Left lung (tissue), 4 donors: ENCODE measurements at regions not wholly inside any gene's neighbourhood (a gene's known extent, or its start where the extent isn't known, plus 50 kb on each side); places are given as distances from the start of the nearest gene placed in this dataset.

Experiments
- ATAC-seq: fragments of 200-7000 bp; cut with Tn5 transposase; one replicate; pipeline ENCODE4 v1.9.1; 2020; ENCODE audit warnings: moderate library complexity
- DNase-seq, 4 donors: peaks; one replicate each; pipeline ENCODE4 v3.0.0-alpha.2; 2013 to 2020
- H3K27ac ChIP-seq, 2 donors: fragments of 200-600 bp; sonication (generic) in 1 of 2; one replicate each; pipeline versions ENCODE4 v1.5.0 to v1.8.0; 2020 to 2021
- H3K27me3 ChIP-seq, 2 donors: fragments of 200-600 bp; sonication (generic) in 1 of 2; one replicate each; pipeline versions ENCODE4 v1.5.0 to v1.8.0; 2020 to 2021
- H3K36me3 ChIP-seq, 2 donors: fragments of 200-600 bp; sonication (generic) in 1 of 2; one replicate each; pipeline versions ENCODE4 v1.5.0 to v1.8.0; 2020 to 2021
- H3K4me1 ChIP-seq, 2 donors: fragments of 200-600 bp; one replicate each; pipeline ENCODE4 v1.8.0; 2021
- H3K4me3 ChIP-seq, 2 donors: fragments of 200-600 bp; sonication (generic) in 1 of 2; one replicate each; pipeline versions ENCODE4 v1.5.0 to v1.8.0; 2020 to 2021; ENCODE audit warnings: mild to moderate bottlenecking in 1 of 2
- H3K9me3 ChIP-seq, 2 donors: fragments of 200-600 bp; sonication (generic) in 1 of 2; one replicate each; pipeline versions ENCODE4 v1.5.0 to v1.8.0; 2020 to 2021
- CTCF ChIP-seq, 2 donors: fragments of 200-600 bp; sonication (generic) in 1 of 2; IDR thresholded peaks; one replicate each; pipeline versions ENCODE4 v1.5.0 to v1.8.0; 2021; ENCODE audit warnings: antibody characterized with exemption in 2 of 2
- intact Hi-C, 2 donors: fragments of 100-400 bp; cut with DNase I; formaldehyde crosslinking; loops; one replicate each; pipeline versions ENCODE4 v1.11.2 to v1.14.2; 2022
- donor health status: DM: no; HTN: yes; CAD: no.
- donor health status: DM: no; HTN: no; CAD: no.

GRCh38 chr18:38693104-38693503 is 1127.5 kb upstream of the CELF4 start:
- Histone ChIP-seq H3K4me3 (no peak overlapping the region), H3K9me3 (no peaks in the 10 kb centered on the region), H3K4me1 (no peaks in the 10 kb centered on the region), H3K27me3 (no peaks in the 10 kb centered on the region), H3K36me3 (no peaks in the 10 kb centered on the region), H3K27ac (no peak overlapping the region)
- no peak for DNase-seq
- no peak for ATAC-seq
- no peak for TF ChIP-seq CTCF (IDR thresholded peaks at IDR 0.05)
- intact Hi-C loops, result no loop called here

- H3K9me3 ChIP-seq, result no peaks in the 10 kb centered on the region
- no peak for TF ChIP-seq CTCF (IDR thresholded peaks at IDR 0.05)
- H3K27me3 ChIP-seq, result no peaks in the 10 kb centered on the region
- ATAC-seq (no peak), DNase-seq (peak in 1 of 4 donors; percentile 8)
- intact Hi-C loops, result no loop called here
- H3K4me1 ChIP-seq, result no peaks in the 10 kb centered on the region
- H3K27ac ChIP-seq, result no peak overlapping the region
- H3K4me3 ChIP-seq, result no peak overlapping the region
- H3K36me3 ChIP-seq, result no peaks in the 10 kb centered on the region
These were observed 1125.0 kb upstream of the CELF4 start for GRCh38 chr18:38690626-38691025.

- intact Hi-C loops, result no loop called here
- Histone ChIP-seq H3K27ac (no peak overlapping the region), H3K9me3 (no peaks in the 10 kb centered on the region), H3K27me3 (no peaks in the 10 kb centered on the region), H3K36me3 (no peaks in the 10 kb centered on the region), H3K4me3 (no peak overlapping the region), H3K4me1 (no peaks in the 10 kb centered on the region)
- DNase-seq (no peak), ATAC-seq (peak; percentile 18)
- TF ChIP-seq CTCF (IDR thresholded peaks at IDR 0.05), result no peak
These were observed 1122.8 kb upstream of the CELF4 start for GRCh38 chr18:38688416-38688815.

- H3K9me3 ChIP-seq, result peaks cover 0 to 48% of the 10 kb centered on the region in 2 donors
- H3K27ac ChIP-seq, result no peak overlapping the region
- TF ChIP-seq CTCF (IDR thresholded peaks at IDR 0.05), result no peak
- no peaks in the 10 kb centered on the region for H3K36me3 ChIP-seq
- no peaks in the 10 kb centered on the region for H3K4me1 ChIP-seq
- intact Hi-C loops, result no loop called here
- ATAC-seq (no peak), DNase-seq (no peak)
- H3K27me3 ChIP-seq, result no peaks in the 10 kb centered on the region
- no peak overlapping the region for H3K4me3 ChIP-seq
These were observed 1104.9 kb upstream of the CELF4 start for GRCh38 chr18:38670486-38670885.

- DNase-seq (no peak), ATAC-seq (no peak)
- no peak overlapping the region for H3K27ac ChIP-seq
- no peaks in the 10 kb centered on the region for H3K36me3 ChIP-seq
- no peak overlapping the region for H3K4me3 ChIP-seq
- no peaks in the 10 kb centered on the region for H3K4me1 ChIP-seq
- no peaks in the 10 kb centered on the region for H3K27me3 ChIP-seq
- intact Hi-C loops, result no loop called here
- no peak for TF ChIP-seq CTCF (IDR thresholded peaks at IDR 0.05)
- H3K9me3 ChIP-seq, result peaks cover 0 to 8% of the 10 kb centered on the region in 2 donors
These were observed 1099.3 kb upstream of the CELF4 start for GRCh38 chr18:38664929-38665328.
